ENCODE measurements at regions not wholly inside any gene's neighbourhood (a gene's known extent, or its start where the extent isn't known, plus 50 kb on each side); places are given as distances from the start of the nearest gene placed in this dataset.

- Histone ChIP-seq H3K27ac (ENCODE audit: control insufficient read depth, insufficient read depth) (no peak overlapping the region), H3K27me3 (replicated peaks in 1 of 2; ENCODE audit: control insufficient read depth in 2 of 2, insufficient read depth in 2 of 2, low read length in 1 of 2) (peaks cover 0 to 7% of the 10 kb centered on the region in 2 experiments; a peak in 2 of 4 replicates), H3K4me2 (ENCODE audit: control insufficient read depth, insufficient read depth) (no peak overlapping the region), H2AFZ (ENCODE audit: control insufficient read depth, low read depth, low read length) (no peak overlapping the region), H3K9me3 (replicated peaks; ENCODE audit: control insufficient read depth, insufficient read depth, low read length) (no peaks in the 10 kb centered on the region), H3K36me3 (ENCODE audit: control insufficient read depth in 2 of 2, insufficient read depth in 2 of 2, low read length in 1 of 2) (no peaks in the 10 kb centered on the region), H4K20me1 (ENCODE audit: control insufficient read depth, insufficient read depth) (no peaks in the 10 kb centered on the region), H3K4me3 (no peak overlapping the region), H3K79me2 (ENCODE audit: control insufficient read depth, insufficient read depth, low read length) (no peaks in the 10 kb centered on the region), H3K4me1 (ENCODE audit: control insufficient read depth, insufficient read depth, low read length) (no peaks in the 10 kb centered on the region), H3K9ac (ENCODE audit: control insufficient read depth, insufficient read depth, low read length) (no peak overlapping the region)
- intact Hi-C loops (cut with micrococcal nuclease; ENCODE audit: unreplicated experiment), result no loop called here
- ATAC-seq, result no peak
- no peak for FAIRE-seq
- BruUV-seq (replicated peaks), result no TSS peak
- ChIA-PET SMC1A (ENCODE audit: uncharacterized antibody, unreplicated experiment) (no interaction called here), RAD21 (ENCODE audit: unreplicated experiment) (no interaction called here), POLR2A (no interaction called here), CTCF (no interaction called here)
- no peak for DNase-seq (ENCODE audit: low read depth, low spot score)
- 19% methylated on average over 15 of the region's 15 CpGs for WGBS (ENCODE audit: insufficient coverage, insufficient replicate concordance, low lambda C conversion rate, missing lambda C conversion rate)
- TF ChIP-seq RBBP5 (conservative IDR thresholded peaks at IDR 0.05) (no peak), SMC3 (IDR thresholded peaks at IDR 0.05; ENCODE audit: borderline replicate concordance, low read length) (no peak), CHD2 (IDR thresholded peaks at IDR 0.05; ENCODE audit: borderline replicate concordance, low read depth, low read length) (no peak), CBX3 (IDR thresholded peaks at IDR 0.05; ENCODE audit: borderline replicate concordance, low read depth) (no peak), KLF5 (IDR thresholded peaks at IDR 0.05; ENCODE audit: partially characterized antibody) (no peak), PRDM15 (CRISPR knock-in tag; IDR thresholded peaks at IDR 0.05) (no peak), ESRRA (IDR thresholded peaks at IDR 0.05; ENCODE audit: low read length) (no peak), BACH1 (IDR thresholded peaks at IDR 0.05; ENCODE audit: borderline replicate concordance) (no peak), MLLT1 (IDR thresholded peaks at IDR 0.05) (no peak), PBX3 (IDR thresholded peaks at IDR 0.05; ENCODE audit: insufficient replicate concordance, low read depth, low read length) (no peak)
- in situ Hi-C loops (cut with MboI), result no loop called here
Observed at GRCh38 chr11:127105593-127106541, 105.3 kb upstream of the KIRREL3 start.

All from GM12878 (cell line).